AG09309 (cell line): ENCODE measurements at regions not wholly inside any gene's neighbourhood (a gene's known extent, or its start where the extent isn't known, plus 50 kb on each side); places are given as distances from the start of the nearest gene placed in this dataset.
"Not testable (repeated sequence)": the region's sequence is repeated elsewhere in the genome, so short reads cannot be mapped to it uniquely, and the experiment has no call there.

ENCODE experiments used
- DNase-seq: peaks from one replicate; pipeline ENCODE4 v3.0.0-alpha.2; 2010; ENCODE audit warnings: low read depth
- H3K4me3 ChIP-seq: 2 replicates; pipeline ENCODE4 v1.5.1; 2011; ENCODE audit warnings: mild to moderate bottlenecking, low read depth, low read length, moderate library complexity; ENCODE audit not compliant: control insufficient read depth
- CTCF ChIP-seq: IDR thresholded peaks from 2 replicates; pipeline ENCODE4 v1.5.1; 2011; ENCODE audit warnings: mild to moderate bottlenecking, low read depth, low read length, inconsistent platforms; ENCODE audit not compliant: insufficient read depth, control insufficient read depth; ENCODE audit errors: missing control alignments

DNA sequence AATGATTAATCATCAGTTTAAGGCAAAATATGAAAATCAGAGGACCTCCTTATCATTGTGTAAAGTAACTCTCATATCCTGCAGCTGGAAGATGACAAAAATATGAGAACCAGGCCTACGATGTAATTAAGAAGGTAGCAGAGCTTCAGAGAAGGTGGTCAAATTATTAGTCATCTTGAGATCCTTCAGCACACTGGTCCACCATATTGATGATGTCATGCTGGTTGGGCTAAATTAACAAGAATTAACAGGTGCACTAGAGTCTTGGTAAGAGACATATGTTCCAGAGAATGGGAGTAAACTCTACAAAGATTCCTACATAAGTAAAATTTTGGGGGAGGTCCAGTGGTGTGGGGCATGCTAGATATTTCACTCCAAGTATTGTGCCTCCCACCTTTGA lies 112.8 kb downstream of the OTOR start:
- TF ChIP-seq CTCF = no peak
- DNase-seq = no peak
- H3K4me3 ChIP-seq = no peak overlapping the region

- DNase-seq = no peak
- TF ChIP-seq CTCF = no peak
- H3K4me3 ChIP-seq = no peak overlapping the region
Observed at GRCh38 chr20:16861708-16862107, 113.5 kb downstream of the OTOR start.

- TF ChIP-seq CTCF = no peak
- no peak for DNase-seq
- no peak overlapping the region for H3K4me3 ChIP-seq
Observed at GRCh38 chr20:16863303-16863702, 115.1 kb downstream of the OTOR start.

GRCh38 chr20:16864069-16864468 lies 115.9 kb downstream of the OTOR start:
- DNase-seq = no peak
- no peak for TF ChIP-seq CTCF
- no peak overlapping the region for H3K4me3 ChIP-seq

DNA sequence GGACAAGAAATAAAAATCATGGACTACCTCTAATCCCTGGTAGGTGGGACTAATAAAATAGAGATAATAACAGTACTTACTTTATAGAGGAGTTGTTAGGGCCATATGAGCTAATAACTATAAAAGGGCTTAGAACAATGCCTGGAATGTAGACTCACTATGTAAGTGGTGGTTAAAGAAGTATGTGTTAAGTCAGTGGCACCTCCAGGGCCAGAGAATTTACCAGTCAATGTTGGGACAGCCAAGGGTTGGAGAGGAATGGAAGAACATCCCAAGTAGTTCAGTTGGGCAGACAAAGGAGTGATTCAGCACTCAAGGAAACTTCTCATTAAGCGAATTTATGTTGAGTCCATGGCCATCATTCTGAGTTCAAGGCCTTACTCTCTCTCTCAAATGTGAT lies 116.8 kb downstream of the OTOR start:
- TF ChIP-seq CTCF = no peak
- H3K4me3 ChIP-seq = no peak overlapping the region
- DNase-seq = no peak

GRCh38 chr20:16865406-16865805 lies 117.2 kb downstream of the OTOR start:
- no peak for TF ChIP-seq CTCF
- no peak for DNase-seq
- H3K4me3 ChIP-seq = no peak overlapping the region

GRCh38 chr20:16873124-16873523 lies 125.0 kb downstream of the OTOR start:
- not testable (repeated sequence) for DNase-seq, H3K4me3 ChIP-seq
